Activated CD8-positive, alpha-beta T cell treated with anti-CD3 and anti-CD28 coated beads for 36 hours (primary cell): ENCODE measurements at regions not wholly inside any gene's neighbourhood (a gene's known extent, or its start where the extent isn't known, plus 50 kb on each side); places are given as distances from the start of the nearest gene placed in this dataset.

Experiments
- ATAC-seq: fragments of 200-7000 bp; cut with Tn5 transposase; one replicate; pipeline ENCODE4 v1.10.0; 2021; ENCODE audit warnings: mild to moderate bottlenecking, moderate library complexity
- CTCF ChIA-PET: fragments of 350-600 bp; sonication (Branson Sonifier 250); formaldehyde crosslinking; loops from one replicate; lab custom pipeline; 2021; ENCODE audit warnings: antibody characterized with exemption; lab: Charles Lee
- POLR2A ChIA-PET: fragments of 350-600 bp; sonication (Branson Sonifier 250); formaldehyde crosslinking; loops from one replicate; lab custom pipeline; 2021; ENCODE audit warnings: antibody characterized with exemption; lab: Charles Lee
- DNase-seq: peaks from one replicate; pipeline ENCODE4 v3.0.0-alpha.2; 2020
- H3K27ac Mint-ChIP-seq: one replicate; pipeline ENCODE4 v1.8.0; 2021; ENCODE audit warnings: mild to moderate bottlenecking, mixed read lengths
- H3K27me3 Mint-ChIP-seq: one replicate; pipeline ENCODE4 v1.8.0; 2021; ENCODE audit warnings: mixed read lengths
- H3K36me3 Mint-ChIP-seq: one replicate; pipeline ENCODE4 v1.8.0; 2021; ENCODE audit warnings: low read depth, mixed read lengths
- H3K4me1 Mint-ChIP-seq: one replicate; pipeline ENCODE4 v1.8.0; 2021; ENCODE audit warnings: low read depth, mixed read lengths
- H3K4me3 Mint-ChIP-seq: one replicate; pipeline ENCODE4 v1.8.0; 2021; ENCODE audit warnings: mild to moderate bottlenecking, moderate library complexity, mixed read lengths
- H3K9me3 Mint-ChIP-seq: one replicate; pipeline ENCODE4 v1.8.0; 2021; ENCODE audit warnings: mixed read lengths
- intact Hi-C: fragments of 100-400 bp; cut with micrococcal nuclease; formaldehyde crosslinking; loops from one replicate; pipeline ENCODE4 v1.10.0; 2022
- TF ChIP-seq, protein P1 (sequence below): fragments of 200-600 bp; IDR thresholded peaks from one replicate; pipeline ENCODE4 v1.8.0; 2022; ENCODE audit warnings: antibody characterized with exemption, mild to moderate bottlenecking

DNA sequence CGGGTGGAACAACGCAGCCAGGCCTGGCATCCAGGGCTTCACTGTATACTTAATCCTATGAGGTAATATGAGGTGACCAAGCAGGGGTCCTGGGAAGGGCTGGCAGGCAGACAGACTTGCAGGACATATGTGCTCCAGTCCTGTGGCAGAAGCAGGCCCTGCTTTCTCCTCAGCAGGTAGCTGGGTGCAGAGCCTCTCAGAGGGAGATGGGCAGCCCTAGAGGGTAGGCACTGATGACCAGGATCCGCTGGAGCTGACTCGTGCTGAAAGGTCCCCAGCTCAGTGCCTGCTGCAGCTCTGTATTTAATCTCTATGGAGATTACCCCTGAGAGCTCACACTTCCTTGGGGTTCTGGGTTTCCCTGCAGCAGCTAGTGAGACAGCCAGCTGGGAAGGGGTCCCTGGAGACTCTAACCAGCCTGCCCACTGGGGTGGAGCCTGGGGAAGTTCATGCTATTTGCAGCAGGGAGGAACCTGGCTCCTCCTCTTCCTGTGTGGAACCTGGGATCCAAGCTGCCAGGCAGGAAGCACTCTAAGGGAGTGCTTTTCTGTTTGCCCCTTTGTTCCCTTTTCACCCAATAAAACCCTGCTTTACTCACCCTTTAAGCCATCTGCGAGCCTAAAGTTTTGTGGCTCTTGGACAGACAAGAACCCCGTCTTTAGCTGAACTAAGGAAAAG lies 339.2 kb downstream of the DCAF12L2 start:
- intact Hi-C loops, result no loop called here
- ATAC-seq (no peak), DNase-seq (no peak)
- TF ChIP-seq, protein P1, sequence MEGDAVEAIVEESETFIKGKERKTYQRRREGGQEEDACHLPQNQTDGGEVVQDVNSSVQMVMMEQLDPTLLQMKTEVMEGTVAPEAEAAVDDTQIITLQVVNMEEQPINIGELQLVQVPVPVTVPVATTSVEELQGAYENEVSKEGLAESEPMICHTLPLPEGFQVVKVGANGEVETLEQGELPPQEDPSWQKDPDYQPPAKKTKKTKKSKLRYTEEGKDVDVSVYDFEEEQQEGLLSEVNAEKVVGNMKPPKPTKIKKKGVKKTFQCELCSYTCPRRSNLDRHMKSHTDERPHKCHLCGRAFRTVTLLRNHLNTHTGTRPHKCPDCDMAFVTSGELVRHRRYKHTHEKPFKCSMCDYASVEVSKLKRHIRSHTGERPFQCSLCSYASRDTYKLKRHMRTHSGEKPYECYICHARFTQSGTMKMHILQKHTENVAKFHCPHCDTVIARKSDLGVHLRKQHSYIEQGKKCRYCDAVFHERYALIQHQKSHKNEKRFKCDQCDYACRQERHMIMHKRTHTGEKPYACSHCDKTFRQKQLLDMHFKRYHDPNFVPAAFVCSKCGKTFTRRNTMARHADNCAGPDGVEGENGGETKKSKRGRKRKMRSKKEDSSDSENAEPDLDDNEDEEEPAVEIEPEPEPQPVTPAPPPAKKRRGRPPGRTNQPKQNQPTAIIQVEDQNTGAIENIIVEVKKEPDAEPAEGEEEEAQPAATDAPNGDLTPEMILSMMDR, result no peak
- H3K9me3 Mint-ChIP-seq, result no peaks in the 10 kb centered on the region
- H3K36me3 Mint-ChIP-seq, result no peaks in the 10 kb centered on the region
- ChIA-PET POLR2A (no interaction called here), CTCF (no interaction called here)
- H3K4me1 Mint-ChIP-seq, result no peaks in the 10 kb centered on the region
- no peak overlapping the region for H3K4me3 Mint-ChIP-seq
- no peaks in the 10 kb centered on the region for H3K27me3 Mint-ChIP-seq
- no peak overlapping the region for H3K27ac Mint-ChIP-seq

DNA sequence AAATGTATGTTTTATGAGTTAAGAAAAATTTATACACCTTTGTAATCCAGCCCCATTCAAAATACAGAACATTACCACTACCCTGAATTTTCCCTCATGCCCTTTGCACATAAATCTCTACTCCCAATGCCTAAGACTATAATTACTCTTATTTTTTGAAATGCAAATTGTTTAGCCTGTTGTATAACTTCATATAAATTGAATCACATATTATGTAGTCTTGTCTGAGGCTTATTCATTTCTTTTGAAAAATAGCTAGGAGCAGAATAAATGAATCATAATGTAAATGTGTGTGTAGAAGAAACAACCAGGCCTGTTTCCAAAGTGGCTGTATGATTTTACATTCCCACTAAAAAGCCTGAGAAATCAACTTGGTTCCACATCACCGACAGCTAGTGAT lies 319.8 kb downstream of the DCAF12L2 start:
- no peak for DNase-seq
- Mint-ChIP-seq H3K4me3 (no peak overlapping the region), H3K27ac (no peak overlapping the region), H3K36me3 (no peaks in the 10 kb centered on the region), H3K27me3 (no peaks in the 10 kb centered on the region), H3K9me3 (no peaks in the 10 kb centered on the region), H3K4me1 (no peaks in the 10 kb centered on the region)
- TF ChIP-seq, protein P1, result no peak
- intact Hi-C loops, result no loop called here
- ATAC-seq, result no peak
- POLR2A ChIA-PET, result no interaction called here
- CTCF ChIA-PET, result no interaction called here

DNA sequence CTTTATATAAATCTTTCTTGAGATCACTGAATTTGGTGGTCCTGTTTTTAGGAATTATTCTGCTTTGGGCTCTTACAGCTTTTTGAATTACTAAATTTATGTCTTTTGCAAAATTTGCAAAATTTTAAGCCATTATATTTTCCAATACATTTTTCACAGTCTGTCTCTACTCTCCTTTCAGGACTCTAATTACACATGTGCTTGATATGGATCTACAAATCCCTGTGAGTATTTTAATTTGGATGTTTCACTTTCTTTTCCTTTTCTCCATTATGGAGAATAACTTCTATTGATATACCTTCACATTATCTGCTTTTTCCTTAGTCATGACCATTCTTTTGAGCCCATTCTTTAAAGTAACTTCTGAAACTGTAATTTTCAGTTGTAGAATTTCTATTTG lies 315.4 kb downstream of the DCAF12L2 start:
- DNase-seq (no peak), ATAC-seq (no peak)
- H3K4me3 Mint-ChIP-seq, result no peak overlapping the region
- no peaks in the 10 kb centered on the region for H3K27me3 Mint-ChIP-seq
- ChIA-PET POLR2A (no interaction called here), CTCF (no interaction called here)
- TF ChIP-seq, protein P1, result no peak
- H3K27ac Mint-ChIP-seq, result no peak overlapping the region
- H3K4me1 Mint-ChIP-seq, result no peaks in the 10 kb centered on the region
- intact Hi-C loops, result no loop called here
- H3K36me3 Mint-ChIP-seq, result no peaks in the 10 kb centered on the region
- H3K9me3 Mint-ChIP-seq, result no peaks in the 10 kb centered on the region

DNA sequence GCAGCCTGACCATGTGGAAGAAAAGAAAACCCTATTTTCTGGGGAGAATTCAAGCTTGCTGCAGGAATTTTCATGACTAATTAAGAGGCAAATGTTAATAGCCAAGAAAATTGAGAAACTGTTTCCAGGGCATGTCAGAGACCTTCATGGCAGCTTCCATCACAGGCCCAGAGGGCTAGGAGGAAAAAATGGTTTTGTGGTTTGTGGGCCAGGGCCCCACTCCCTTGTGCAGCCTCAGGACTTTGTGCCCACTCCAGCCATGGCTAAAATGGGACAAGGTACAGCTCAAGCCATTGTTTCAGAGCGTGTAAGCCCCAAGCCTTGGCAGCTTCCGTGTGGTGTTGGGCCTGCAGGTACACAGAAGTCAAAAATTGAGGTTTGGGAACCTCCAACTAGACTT lies 282.9 kb downstream of the DCAF12L2 start:
- Mint-ChIP-seq H3K36me3 (no peaks in the 10 kb centered on the region), H3K27ac (no peak overlapping the region), H3K9me3 (peaks cover 6% of the 10 kb centered on the region), H3K4me3 (no peak overlapping the region), H3K27me3 (no peaks in the 10 kb centered on the region), H3K4me1 (no peaks in the 10 kb centered on the region)
- TF ChIP-seq, protein P1, result no peak
- CTCF ChIA-PET, result no interaction called here
- no peak for ATAC-seq
- POLR2A ChIA-PET, result no interaction called here
- no peak for DNase-seq
- intact Hi-C loops, result no loop called here

DNA sequence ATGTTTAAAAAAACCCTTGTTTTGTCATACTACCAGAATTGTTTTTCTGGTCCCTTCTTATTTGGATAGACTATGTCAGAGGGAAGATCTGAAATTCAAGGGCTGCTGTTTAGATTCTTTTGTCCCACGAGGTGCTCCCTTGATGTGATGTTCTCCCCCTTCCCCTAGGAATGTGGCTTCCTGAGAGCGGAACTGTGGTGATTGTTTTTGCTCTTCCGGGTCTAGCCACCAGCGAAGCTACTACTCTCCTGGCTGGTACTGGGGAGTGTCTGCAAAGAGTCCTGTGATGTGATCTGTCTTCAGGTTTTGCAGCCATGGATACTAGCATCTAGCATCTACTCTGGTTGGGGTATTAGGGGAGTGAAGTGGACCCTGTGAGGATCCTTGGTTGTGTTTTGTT lies 271.1 kb downstream of the DCAF12L2 start:
- Mint-ChIP-seq H3K27ac (no peak overlapping the region), H3K36me3 (no peaks in the 10 kb centered on the region), H3K27me3 (no peaks in the 10 kb centered on the region), H3K4me3 (no peak overlapping the region), H3K9me3 (no peaks in the 10 kb centered on the region), H3K4me1 (no peaks in the 10 kb centered on the region)
- ATAC-seq (no peak), DNase-seq (no peak)
- intact Hi-C loops, result no loop called here
- ChIA-PET CTCF (no interaction called here), POLR2A (no interaction called here)
- TF ChIP-seq, protein P1, result no peak
